ENCODE measurements at regions not wholly inside any gene's neighbourhood (a gene's known extent, or its start where the extent isn't known, plus 50 kb on each side); places are given as distances from the start of the nearest gene placed in this dataset.
"Not testable (repeated sequence)": the region's sequence is repeated elsewhere in the genome, so short reads cannot be mapped to it uniquely, and the experiment has no call there.

DNA sequence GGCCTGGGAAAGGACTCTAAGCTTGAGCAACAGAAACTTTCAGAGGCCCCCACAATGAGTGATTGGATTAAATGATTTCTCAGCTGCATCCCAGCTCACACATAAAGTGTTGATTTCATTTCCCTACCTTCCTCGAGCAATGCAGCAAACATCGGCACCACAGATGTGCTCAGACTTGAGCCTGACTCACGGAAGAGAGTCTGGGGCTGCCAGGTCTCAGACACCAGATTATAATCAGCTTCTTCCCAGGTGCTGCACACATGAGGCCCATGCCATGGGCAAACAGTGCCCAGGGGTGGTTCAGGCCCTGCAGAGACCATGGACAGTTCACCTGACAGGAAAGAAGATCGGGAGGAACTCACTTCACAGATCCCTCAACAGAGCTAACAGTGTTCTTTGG lies 226.6 kb upstream of the TENM4 start:
- DNase-seq = no peak

DNA sequence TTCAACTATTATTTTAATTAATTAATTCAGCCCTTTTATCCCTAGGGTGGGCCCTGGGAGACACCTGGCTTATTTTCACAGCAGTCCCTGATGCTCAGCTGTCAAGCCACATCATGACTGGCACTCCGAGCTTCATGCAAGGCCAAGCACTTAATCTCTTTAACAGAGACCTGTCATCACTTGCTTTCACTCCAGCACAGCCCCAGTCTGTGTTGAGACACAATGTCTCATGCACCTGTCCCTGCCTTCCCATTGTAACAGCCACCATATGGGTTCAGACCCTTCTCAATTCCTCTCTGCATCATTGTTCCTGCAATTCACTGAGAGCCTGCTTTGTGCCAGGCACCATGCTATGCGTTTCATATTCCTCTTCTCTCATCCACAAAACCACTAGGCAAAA lies 222.2 kb upstream of the TENM4 start:
- DNase-seq = no peak

DNA sequence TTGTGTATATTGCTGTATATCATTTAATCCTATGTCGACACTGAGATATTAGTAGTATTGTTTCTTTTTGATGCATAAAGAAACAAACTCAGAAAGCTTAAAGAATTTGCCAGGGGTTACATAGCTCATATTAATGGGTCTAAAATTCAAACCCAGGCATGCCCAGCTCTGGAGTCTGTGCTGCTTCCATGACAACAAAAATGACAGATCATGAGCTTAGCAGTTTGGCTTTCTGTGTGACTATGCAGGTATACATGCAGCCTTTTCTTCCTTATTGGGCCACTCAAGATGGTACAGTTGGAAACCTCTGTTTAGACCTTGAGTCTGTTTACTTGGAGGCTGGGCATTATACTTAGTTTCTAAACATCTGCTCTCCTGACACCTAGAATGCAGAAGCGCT lies 220.5 kb upstream of the TENM4 start:
- DNase-seq = no peak

DNA sequence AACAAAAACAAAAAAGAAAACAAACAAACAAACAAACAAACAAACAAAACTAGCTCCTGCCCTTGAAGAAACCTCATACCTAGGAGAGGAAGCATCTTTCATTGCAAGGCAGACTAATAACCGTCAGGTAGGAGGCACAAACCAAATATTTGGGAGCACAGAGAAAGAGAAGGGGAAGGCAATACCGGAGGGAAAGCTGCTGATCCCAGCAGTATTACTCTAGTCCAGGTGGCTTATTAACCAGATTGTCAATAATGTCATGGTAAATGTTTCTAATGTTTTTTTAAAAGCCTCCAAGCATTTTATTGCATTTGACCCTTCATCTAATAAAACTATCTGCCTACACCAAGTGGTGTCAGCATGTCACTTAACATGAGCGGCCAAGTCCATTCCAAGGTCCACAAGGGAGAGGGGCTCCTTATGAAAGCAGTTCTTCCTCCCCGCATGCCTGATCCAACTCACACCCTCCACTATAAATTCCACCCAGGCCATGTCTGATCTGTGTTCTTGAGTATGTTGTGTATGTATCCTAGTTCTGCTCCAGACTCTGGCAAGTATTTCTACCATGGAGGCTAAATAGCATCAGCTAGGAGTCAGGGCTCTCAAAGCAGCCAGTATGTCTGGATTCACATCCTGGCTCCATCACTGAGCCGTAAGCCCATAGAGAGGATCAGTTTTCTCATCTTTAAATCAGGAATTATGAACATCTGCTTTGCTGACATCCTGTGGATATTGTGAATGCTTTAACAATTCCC lies 208.1 kb upstream of the TENM4 start:
- DNase-seq = no peak

GRCh38 chr11:79637219-79637618 lies 196.4 kb upstream of the TENM4 start:
- no peak for DNase-seq

GRCh38 chr11:79634905-79635304 lies 194.1 kb upstream of the TENM4 start:
- DNase-seq = no peak

DNA sequence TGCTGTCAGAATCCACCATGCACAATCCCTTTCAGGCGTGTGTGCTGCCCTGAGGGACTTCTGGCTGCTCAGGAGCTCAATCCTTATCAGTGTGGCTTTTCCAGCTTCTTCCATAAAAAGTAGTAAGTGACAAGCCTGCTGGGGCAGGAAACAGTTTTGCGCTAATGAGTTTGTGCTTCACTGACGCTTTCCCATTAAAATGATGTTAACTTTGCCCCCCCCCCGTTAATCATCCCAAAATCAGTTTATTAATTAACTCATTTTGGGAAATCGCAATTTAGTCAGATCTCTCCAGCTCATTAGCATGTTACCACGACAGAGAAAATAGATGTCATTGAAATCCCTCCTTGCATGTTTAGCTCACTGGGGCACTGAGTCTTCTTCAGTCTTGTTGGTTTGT lies 186.5 kb upstream of the TENM4 start:
- DNase-seq = no peak

DNA sequence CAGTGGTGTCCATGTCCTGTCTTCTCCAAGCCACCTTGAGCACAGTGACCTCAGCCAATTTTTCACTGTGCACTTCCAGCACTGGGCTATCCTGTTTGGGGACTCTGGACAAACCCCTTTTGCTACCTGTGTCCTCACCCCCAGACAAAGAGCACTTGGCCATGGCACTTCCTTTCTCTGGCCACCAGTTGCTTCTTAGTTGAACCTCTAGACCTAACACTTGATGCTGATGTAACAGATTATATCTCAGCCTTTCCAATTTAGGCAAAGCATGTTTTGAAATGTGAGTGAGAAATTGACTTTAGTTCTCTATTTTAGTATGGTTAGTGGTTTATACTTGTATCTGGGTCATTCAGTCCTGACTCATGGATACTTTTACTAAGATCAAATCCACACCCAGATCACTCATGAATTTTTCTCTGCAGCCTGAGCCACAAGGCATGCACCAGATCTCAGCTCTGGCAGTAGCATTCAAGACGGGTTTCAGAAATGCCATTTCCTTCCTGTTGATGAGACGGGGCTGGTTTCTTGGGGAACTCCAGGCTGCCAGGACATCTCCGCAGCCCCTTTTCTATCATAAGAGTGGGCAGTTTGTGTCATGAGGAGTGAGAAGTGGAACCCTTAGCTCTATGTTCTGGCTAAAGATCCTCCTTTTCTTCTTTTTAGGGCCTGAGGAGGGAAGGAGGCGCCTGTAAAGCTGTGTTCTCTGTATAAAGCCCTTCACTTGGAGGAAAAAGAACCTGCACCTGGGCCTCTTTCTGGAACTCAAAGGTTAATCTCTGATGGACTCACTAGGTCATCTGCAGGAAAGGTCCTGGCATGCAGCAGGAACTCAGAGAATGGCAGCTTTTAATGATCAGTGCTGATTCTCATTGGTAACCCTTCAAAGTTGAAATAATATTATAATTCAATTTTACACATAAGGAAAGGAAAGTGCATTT lies 185.6 kb upstream of the TENM4 start:
- no peak for DNase-seq

GRCh38 chr11:79623375-79623774 lies 182.5 kb upstream of the TENM4 start:
- no peak for DNase-seq

GRCh38 chr11:79617561-79617960 lies 176.7 kb upstream of the TENM4 start:
- DNase-seq = no peak

DNA sequence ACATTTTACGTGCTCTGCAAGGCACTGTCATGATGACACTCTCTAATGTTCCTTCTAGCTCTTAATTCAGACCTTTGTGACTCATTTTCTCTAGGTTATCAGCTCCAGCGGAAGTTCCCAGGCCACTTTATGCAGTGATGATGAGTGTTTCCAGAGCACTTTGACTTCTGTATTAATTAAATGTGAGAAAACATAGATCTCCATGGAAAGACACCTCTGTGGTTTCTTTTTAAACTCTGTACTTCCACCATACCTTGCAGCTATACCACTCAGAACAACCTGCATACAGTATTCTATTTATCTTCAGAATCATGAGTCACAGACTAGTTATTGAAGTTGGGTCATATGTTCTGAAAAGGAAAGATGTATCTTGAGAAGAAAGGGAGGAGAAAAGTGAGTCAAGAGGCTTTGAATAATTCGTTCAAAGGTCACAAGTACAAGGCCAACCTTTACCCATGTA lies 175.6 kb upstream of the TENM4 start:
- no peak for DNase-seq

DNA sequence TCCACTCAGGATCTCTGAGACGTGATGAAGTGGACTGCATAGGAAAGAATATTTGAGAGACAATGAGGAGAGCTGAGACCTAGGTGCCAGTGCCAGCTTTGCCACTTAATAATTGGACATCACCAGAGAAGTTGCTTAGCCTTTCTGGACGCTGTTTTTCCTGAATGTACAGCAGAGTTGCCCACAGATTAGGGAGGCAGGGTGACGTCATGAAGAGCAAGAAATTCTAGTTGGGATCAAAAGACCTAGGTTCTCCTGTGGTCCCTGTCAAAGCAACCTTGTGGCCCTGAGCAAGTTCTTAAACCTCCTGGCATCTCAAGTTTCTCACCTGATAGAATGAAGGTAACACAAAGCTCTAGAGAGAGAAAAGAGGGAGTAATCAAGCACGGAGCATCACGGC lies 174.6 kb upstream of the TENM4 start:
- DNase-seq = no peak

DNA sequence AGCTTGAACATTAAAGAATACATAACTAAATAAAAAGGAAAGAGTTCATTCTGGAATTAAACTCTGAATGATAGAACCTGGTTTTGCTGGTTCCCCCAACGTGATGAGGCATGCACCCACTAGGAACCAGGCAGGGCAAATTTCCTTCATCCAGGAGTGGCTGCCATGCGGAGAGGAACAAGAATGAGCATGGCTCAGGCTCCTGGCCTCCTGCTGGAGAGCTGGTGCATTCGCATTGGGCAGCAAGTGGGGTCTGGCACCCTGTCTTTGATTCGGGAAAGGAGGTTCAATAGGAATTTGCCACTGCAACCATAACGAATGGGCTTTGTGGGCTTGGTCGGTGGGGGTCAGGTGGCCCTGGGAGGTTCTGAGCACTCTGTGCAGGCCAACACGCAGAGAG lies 169.8 kb upstream of the TENM4 start:
- no peak for DNase-seq

DNA sequence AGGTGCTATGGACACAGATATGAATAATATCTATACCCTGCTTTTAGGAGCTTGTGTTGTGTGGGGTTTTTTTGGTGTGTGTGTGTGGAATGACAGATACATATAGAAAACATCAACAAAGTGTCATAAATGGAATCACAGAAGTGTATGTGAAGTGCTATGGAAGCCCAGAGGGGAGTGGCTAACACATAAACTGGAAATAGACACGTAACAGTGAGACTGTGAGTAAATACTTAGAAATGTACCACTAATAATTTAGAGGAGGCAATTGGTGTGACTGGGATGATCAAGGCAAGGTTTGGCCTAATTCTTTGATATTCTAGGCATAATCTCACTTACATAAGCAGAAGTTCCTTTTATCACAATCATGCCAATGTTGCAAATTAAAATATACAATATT lies 169.3 kb upstream of the TENM4 start:
- DNase-seq = no peak

- no peak for DNase-seq
Measured at GRCh38 chr11:79609511-79609910, 168.7 kb upstream of the TENM4 start.

- DNase-seq = not testable (repeated sequence)
Measured at GRCh38 chr11:79606461-79606860, 165.6 kb upstream of the TENM4 start.

GRCh38 chr11:79600711-79601110 lies 159.9 kb upstream of the TENM4 start:
- no peak for DNase-seq

DNA sequence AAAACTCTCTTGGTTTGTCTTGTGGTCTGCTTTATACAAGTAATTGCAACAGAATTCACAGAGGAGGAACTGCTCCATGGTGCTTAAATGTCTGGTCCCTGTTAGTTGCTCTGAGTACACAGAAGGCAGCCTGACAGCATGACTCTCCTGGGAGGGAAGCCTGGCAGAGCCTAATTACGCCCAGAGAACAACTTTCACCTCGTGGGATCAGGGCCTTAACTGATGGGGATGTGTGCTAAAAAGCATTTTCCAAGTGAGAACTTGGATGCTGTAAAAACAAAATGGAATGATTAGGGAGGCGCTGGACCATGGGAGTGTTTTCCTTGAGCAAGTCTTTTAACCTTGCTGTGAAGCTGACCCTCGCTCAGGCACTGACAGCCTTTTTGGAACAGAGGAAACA lies 154.0 kb upstream of the TENM4 start:
- DNase-seq = no peak

- no peak for DNase-seq
Measured at GRCh38 chr11:79592824-79593223, 152.0 kb upstream of the TENM4 start.

DNA sequence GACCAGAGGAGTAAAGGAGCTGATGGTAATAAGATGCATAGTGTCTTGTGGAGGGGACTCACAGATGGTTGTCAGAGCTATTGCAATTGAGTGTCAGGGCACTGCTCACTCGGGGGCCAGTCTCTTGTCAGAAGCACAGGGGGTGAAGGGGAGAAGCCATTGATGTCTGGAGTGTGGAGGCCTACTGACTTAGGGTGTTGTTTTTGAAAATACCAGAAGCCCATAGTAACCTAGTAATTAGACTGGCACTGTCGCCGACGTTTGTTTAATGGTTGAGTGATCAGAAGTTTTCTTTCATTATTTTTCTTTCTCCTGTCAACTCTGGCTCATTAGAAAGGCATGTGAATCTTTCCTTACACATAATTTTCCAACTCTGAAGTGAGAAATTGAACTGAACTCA lies 151.6 kb upstream of the TENM4 start:
- no peak for DNase-seq

GRCh38 chr11:79582434-79582833 lies 141.6 kb upstream of the TENM4 start:
- DNase-seq = no peak

DNA sequence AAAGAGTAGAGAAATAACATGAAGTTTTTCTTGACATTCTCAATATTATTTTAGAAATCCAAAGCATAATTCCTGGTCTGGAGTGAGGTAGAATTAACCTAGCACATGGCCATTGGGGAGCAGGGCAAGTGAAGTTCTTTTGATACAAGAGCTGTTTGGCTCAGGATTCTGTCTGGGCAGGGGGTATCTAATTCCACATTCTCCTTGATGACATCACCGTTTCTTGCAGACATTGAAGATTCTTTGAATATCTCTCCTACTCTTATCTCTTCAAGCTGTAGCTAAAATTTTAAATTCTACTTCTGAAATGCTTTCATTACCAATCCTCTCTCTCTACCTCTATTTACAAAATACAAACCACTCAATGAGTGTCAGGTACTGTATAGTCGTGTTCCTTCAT lies 138.2 kb upstream of the TENM4 start:
- DNase-seq = no peak

- no peak for DNase-seq
Measured at GRCh38 chr11:79578116-79578515, 137.3 kb upstream of the TENM4 start.

GRCh38 chr11:79575701-79576100 lies 134.9 kb upstream of the TENM4 start:
- no peak for DNase-seq
